ENCODE measurements at regions not wholly inside any gene's neighbourhood (a gene's known extent, or its start where the extent isn't known, plus 50 kb on each side); places are given as distances from the start of the nearest gene placed in this dataset.

DNA sequence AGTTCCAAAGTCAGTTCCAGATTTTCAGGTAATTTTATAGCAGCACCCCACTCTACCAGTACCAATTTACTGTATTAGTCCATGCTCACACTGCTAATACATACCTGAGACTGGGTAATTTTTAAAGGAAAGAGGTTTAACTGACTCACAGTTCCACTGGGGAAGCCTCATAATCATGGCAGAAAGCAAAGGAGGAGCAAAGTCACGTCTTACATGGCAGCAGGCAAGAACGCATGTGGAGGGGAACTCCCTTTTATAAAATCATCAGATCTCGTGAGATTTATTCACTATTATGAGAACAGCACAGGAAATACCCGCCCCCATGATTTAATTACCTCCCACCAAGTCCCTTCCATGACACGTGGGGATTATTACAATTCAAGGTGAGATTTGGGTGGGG is 142.4 kb downstream of the AHR start:
- TF ChIP-seq, protein P1, sequence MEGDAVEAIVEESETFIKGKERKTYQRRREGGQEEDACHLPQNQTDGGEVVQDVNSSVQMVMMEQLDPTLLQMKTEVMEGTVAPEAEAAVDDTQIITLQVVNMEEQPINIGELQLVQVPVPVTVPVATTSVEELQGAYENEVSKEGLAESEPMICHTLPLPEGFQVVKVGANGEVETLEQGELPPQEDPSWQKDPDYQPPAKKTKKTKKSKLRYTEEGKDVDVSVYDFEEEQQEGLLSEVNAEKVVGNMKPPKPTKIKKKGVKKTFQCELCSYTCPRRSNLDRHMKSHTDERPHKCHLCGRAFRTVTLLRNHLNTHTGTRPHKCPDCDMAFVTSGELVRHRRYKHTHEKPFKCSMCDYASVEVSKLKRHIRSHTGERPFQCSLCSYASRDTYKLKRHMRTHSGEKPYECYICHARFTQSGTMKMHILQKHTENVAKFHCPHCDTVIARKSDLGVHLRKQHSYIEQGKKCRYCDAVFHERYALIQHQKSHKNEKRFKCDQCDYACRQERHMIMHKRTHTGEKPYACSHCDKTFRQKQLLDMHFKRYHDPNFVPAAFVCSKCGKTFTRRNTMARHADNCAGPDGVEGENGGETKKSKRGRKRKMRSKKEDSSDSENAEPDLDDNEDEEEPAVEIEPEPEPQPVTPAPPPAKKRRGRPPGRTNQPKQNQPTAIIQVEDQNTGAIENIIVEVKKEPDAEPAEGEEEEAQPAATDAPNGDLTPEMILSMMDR (conservative IDR thresholded peaks at IDR 0.05; ENCODE audit: low read length) = no peak
- TF ChIP-seq EZH2phosphoT487 (IDR thresholded peaks at IDR 0.05; ENCODE audit: borderline replicate concordance, low read depth, low read length) = no peak

Measured in OCI-LY7 (cell line).